GM18507 (cell line): ENCODE measurements at regions not wholly inside any gene's neighbourhood (a gene's known extent, or its start where the extent isn't known, plus 50 kb on each side); places are given as distances from the start of the nearest gene placed in this dataset.
"Not testable (repeated sequence)": the region's sequence is repeated elsewhere in the genome, so short reads cannot be mapped to it uniquely, and the experiment has no call there.

Experiments used
- DNase-seq: peaks from one replicate; pipeline ENCODE4 v3.0.0; 2011; ENCODE audit warnings: low read depth; ENCODE audit not compliant: insufficient read length; ENCODE audit errors: extremely low spot score
- FAIRE-seq: peaks from 2 replicates; lab custom pipeline; 2011; peaks lifted over from hg19 to GRCh38; lab: Jason Lieb, UNC

DNA sequence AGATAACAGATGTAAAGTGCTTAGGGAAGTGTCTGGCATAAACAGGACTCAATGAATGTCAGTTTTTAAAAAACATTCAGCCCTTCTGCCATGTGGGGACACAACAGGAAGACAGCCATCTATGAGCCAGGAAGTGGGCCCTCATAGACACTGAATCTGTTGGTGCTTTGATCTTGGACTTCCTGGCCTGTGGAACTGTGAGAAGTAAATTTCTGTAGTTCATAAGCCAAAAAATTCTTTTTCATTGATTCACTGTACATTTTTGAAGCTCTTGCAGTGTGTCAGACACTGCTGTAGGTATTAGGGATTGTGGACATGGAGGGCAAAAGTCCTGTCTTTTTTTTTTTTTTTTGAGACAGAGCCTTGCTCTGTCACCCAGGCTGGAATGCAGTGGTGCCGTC, 188.6 kb downstream of the HIPK3 start:
- DNase-seq (no peak), FAIRE-seq (no peak)

GRCh38 chr11:33444835-33445594, 187.8 kb downstream of the HIPK3 start:
- FAIRE-seq (no peak), DNase-seq (no peak)

- DNase-seq (no peak), FAIRE-seq (no peak)
Measured at GRCh38 chr11:33443684-33444083, 186.5 kb downstream of the HIPK3 start.

DNA sequence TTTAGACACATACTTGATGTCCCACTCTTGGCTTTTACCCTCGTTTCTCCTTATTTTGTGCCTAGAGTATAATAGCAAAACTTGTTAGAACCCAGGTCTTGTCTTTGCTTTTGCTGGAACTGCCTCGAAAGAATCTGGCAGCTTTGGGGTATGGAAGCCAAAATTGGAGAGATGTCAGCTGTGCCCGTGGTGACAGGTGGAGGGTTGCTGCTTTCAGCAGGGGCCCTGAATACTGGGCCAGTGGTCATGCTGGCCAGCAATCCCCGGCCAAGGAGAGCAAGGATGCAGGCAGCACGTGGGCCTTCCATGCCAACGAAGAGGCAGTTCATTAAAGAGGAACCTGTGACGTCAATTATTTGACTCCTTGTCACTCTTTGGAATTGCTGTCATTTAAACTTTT, 181.1 kb downstream of the HIPK3 start:
- no peak for FAIRE-seq
- no peak for DNase-seq

GRCh38 chr11:33437529-33437928, 180.3 kb downstream of the HIPK3 start:
- FAIRE-seq (no peak), DNase-seq (no peak)

GRCh38 chr11:33435216-33435615, 178.0 kb downstream of the HIPK3 start:
- no peak for DNase-seq
- no peak for FAIRE-seq

GRCh38 chr11:33434294-33434693, 177.1 kb downstream of the HIPK3 start:
- FAIRE-seq (no peak), DNase-seq (no peak)

GRCh38 chr11:33428435-33428834, 171.3 kb downstream of the HIPK3 start:
- not testable (repeated sequence) for DNase-seq, FAIRE-seq

DNA sequence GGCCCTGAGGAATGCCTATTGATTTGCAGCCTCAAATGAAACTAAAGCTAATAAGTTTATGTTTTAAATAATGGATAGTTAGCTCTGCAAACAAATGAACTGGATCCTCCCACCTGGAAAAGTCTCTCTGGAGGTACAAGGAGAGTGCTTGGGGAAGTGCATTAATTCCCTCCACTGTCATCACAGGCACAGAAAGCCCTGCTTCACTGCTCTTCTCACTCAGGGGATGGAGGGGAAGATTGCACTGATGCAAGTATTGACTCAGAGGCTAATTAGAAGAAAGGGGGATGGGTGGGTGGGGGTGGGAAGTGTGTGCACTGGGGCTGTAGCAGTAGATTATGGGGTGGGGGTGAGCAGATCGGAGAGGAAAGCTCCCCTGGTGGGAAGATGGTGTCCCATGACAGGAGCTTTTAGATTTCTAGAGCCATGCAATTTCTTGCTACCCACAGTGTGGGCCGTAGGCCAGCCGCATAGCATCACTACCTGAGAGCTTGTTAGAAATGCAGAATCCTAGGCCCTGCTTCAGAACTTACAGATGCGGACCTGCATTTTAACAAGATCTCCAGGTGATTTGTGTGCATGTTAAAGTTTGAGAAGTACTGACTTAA, 163.9 kb downstream of the HIPK3 start:
- DNase-seq (no peak), FAIRE-seq (no peak)

DNA sequence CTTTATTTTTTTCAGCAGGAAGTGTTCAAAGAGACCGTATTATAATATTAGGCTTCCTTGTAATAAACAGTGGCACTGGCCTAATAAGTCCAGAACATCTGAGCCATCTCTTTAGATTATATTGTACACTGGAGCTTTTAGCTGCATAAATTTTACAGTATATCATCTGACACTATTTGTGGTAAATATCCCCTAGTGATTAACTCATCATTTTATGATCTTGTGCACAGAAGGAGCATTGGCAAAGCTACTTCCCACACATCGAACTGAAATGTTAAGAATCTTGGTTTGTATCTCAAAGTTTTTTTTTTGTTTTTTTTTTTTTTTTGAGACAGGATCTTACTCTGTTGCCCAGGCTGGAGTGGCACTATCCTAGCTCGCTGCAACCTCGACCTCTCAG, 162.7 kb downstream of the HIPK3 start:
- no peak for FAIRE-seq
- DNase-seq: no peak

DNA sequence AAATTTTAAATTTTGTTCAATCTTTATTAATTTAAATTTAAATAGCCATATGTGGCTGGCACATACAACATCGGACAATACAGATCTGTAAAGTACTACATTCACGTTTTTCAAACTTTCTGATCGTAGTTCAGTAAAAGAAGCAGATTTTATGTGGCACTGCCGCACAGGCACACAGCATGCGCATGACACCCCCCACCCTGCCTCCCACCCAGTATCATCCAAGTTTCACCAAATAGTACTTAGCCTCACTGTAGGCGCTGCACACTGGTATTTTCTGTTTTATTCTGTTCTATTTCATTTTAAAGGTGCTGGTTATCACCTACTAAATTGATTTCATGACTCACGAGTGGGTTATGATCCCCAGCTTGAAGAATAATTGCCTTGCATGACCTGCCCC, 159.9 kb downstream of the HIPK3 start:
- no peak for DNase-seq
- no peak for FAIRE-seq

GRCh38 chr11:33413301-33413700, 156.1 kb downstream of the HIPK3 start:
- FAIRE-seq (no peak), DNase-seq (no peak)

DNA sequence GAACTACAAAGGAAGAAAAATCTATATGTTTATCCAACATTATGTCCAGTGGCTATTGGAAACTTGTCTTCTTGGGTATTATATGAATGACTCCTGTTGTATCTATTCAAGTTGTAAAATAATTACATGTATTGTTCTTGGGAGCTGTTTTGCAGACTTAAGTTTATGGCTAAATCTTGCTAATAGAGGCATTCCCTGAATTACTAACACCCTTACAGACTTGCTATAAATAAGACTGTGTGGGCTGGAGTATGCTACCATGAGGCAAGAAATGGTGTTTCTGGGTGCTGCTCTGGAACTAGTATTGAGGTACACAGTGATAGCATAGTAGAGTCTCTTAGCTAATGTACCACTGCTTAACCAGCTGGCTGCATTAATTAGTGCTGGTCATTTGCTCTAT, 155.1 kb downstream of the HIPK3 start:
- DNase-seq (no peak), FAIRE-seq (no peak)

GRCh38 chr11:33411751-33412150, 154.6 kb downstream of the HIPK3 start:
- FAIRE-seq (no peak), DNase-seq (no peak)

- DNase-seq: no peak
- no peak for FAIRE-seq
Measured at GRCh38 chr11:33410086-33410765, 153.0 kb downstream of the HIPK3 start.
